ENCODE measurements at regions not wholly inside any gene's neighbourhood (a gene's known extent, or its start where the extent isn't known, plus 50 kb on each side); places are given as distances from the start of the nearest gene placed in this dataset.

- no peak for ATAC-seq
- Histone ChIP-seq H3K27ac (no peak overlapping the region), H3K4me3 (no peak overlapping the region), H3K9me3 (no peaks in the 10 kb centered on the region), H3K4me1 (no peaks in the 10 kb centered on the region), H3K36me3 (no peaks in the 10 kb centered on the region), H3K27me3 (ENCODE audit: low read depth) (peaks cover 4% of the 10 kb centered on the region)
- no peak for TF ChIP-seq CTCF (IDR thresholded peaks at IDR 0.05)
- intact Hi-C loops (cut with DNase I), result no loop called here
- no peak for DNase-seq
These were observed 116.2 kb upstream of the SYNDIG1 start for GRCh38 chr20:24353135-24353690.

- ATAC-seq (no peak), DNase-seq (no peak)
- intact Hi-C loops (cut with DNase I), result no loop called here
- H3K27ac ChIP-seq, result no peak overlapping the region
- H3K4me3 ChIP-seq, result no peak overlapping the region
- no peaks in the 10 kb centered on the region for H3K4me1 ChIP-seq
- no peaks in the 10 kb centered on the region for H3K9me3 ChIP-seq
- peaks cover 3% of the 10 kb centered on the region for H3K27me3 ChIP-seq (ENCODE audit: low read depth)
- no peaks in the 10 kb centered on the region for H3K36me3 ChIP-seq
- TF ChIP-seq CTCF (IDR thresholded peaks at IDR 0.05), result no peak
These were observed 118.5 kb upstream of the SYNDIG1 start for GRCh38 chr20:24350923-24351368.

GRCh38 chr20:24341781-24342180 is 127.6 kb upstream of the SYNDIG1 start:
- peaks cover 3% of the 10 kb centered on the region for H3K27me3 ChIP-seq (ENCODE audit: low read depth)
- no peaks in the 10 kb centered on the region for H3K4me1 ChIP-seq
- no peaks in the 10 kb centered on the region for H3K36me3 ChIP-seq
- H3K9me3 ChIP-seq, result no peaks in the 10 kb centered on the region
- no peak for TF ChIP-seq CTCF (IDR thresholded peaks at IDR 0.05)
- no peak overlapping the region for H3K4me3 ChIP-seq
- ATAC-seq (no peak), DNase-seq (no peak)
- no peak overlapping the region for H3K27ac ChIP-seq
- intact Hi-C loops (cut with DNase I), result no loop called here

GRCh38 chr20:24340933-24341332 is 128.5 kb upstream of the SYNDIG1 start:
- Histone ChIP-seq H3K36me3 (no peaks in the 10 kb centered on the region), H3K4me3 (no peak overlapping the region), H3K9me3 (no peaks in the 10 kb centered on the region), H3K4me1 (no peaks in the 10 kb centered on the region), H3K27ac (no peak overlapping the region), H3K27me3 (ENCODE audit: low read depth) (peaks cover 3% of the 10 kb centered on the region)
- ATAC-seq (no peak), DNase-seq (no peak)
- no peak for TF ChIP-seq CTCF (IDR thresholded peaks at IDR 0.05)
- intact Hi-C loops (cut with DNase I), result no loop called here

- Histone ChIP-seq H3K27ac (no peak overlapping the region), H3K4me1 (no peaks in the 10 kb centered on the region), H3K4me3 (no peak overlapping the region), H3K36me3 (no peaks in the 10 kb centered on the region), H3K27me3 (ENCODE audit: low read depth) (peaks cover 3% of the 10 kb centered on the region), H3K9me3 (no peaks in the 10 kb centered on the region)
- no peak for DNase-seq
- TF ChIP-seq CTCF (IDR thresholded peaks at IDR 0.05), result no peak
- no peak for ATAC-seq
- intact Hi-C loops (cut with DNase I), result no loop called here
These were observed 130.2 kb upstream of the SYNDIG1 start for GRCh38 chr20:24339210-24339641.
